Trophoblast cell (in vitro differentiated cells and primary cell): ENCODE measurements at regions not wholly inside any gene's neighbourhood (a gene's known extent, or its start where the extent isn't known, plus 50 kb on each side); places are given as distances from the start of the nearest gene placed in this dataset.

Experiments used
- DNase-seq, 2 donors: peaks; one replicate each; pipeline ENCODE4 v3.0.0-alpha.2; 2016
- H2AFZ ChIP-seq: 2 replicates; pipeline ENCODE4 v1.6.1; 2013; ENCODE audit warnings: low read length, moderate library complexity, mild to moderate bottlenecking; ENCODE audit not compliant: insufficient read depth, poor library complexity
- H2AK5ac ChIP-seq: 2 replicates; pipeline ENCODE4 v1.6.1; 2013; ENCODE audit warnings: mild to moderate bottlenecking, low read length
- H2BK120ac ChIP-seq: 2 replicates; pipeline ENCODE4 v1.6.1; 2013; ENCODE audit warnings: low read length, mild to moderate bottlenecking, moderate library complexity; ENCODE audit not compliant: insufficient read depth, poor library complexity
- H2BK12ac ChIP-seq: 2 replicates; pipeline ENCODE4 v1.6.1; 2013; ENCODE audit warnings: mild to moderate bottlenecking, low read length, moderate library complexity
- H2BK5ac ChIP-seq: 2 replicates; pipeline ENCODE4 v1.6.1; 2013; ENCODE audit warnings: low read length, low read depth, moderate library complexity, mild to moderate bottlenecking; ENCODE audit not compliant: poor library complexity
- H3K14ac ChIP-seq: 2 replicates; pipeline ENCODE4 v1.6.1; 2013; ENCODE audit warnings: mild to moderate bottlenecking, low read length
- H3K18ac ChIP-seq: 2 replicates; pipeline ENCODE4 v1.6.1; 2013; ENCODE audit warnings: mild to moderate bottlenecking, low read length
- H3K23ac ChIP-seq: 2 replicates; pipeline ENCODE4 v1.6.1; 2013; ENCODE audit warnings: low read length
- H3K27ac ChIP-seq: 2 replicates; pipeline ENCODE4 v1.5.1; 2013; ENCODE audit warnings: low read depth, mild to moderate bottlenecking, inconsistent platforms, low read length, moderate library complexity
- H3K27me3 ChIP-seq: 2 replicates; pipeline ENCODE4 v1.6.1; 2013; ENCODE audit warnings: inconsistent platforms, mild to moderate bottlenecking, low read length, moderate library complexity; ENCODE audit not compliant: insufficient read depth
- H3K36me3 ChIP-seq, 2 experiments: 1 replicate in 1 of 2; 2 replicates in 1 of 2; pipeline ENCODE4 v1.6.1; 2013; ENCODE audit warnings: low read length in 2 of 2, mild to moderate bottlenecking in 2 of 2, moderate library complexity in 1 of 2; ENCODE audit not compliant: insufficient read depth in 2 of 2, control insufficient read depth in 1 of 2
- H3K4ac ChIP-seq: 2 replicates; pipeline ENCODE4 v1.6.1; 2013; ENCODE audit warnings: low read depth, mild to moderate bottlenecking, low read length, moderate library complexity
- H3K4me1 ChIP-seq, 2 experiments: 1 replicate in 1 of 2; 2 replicates in 1 of 2; pipeline ENCODE4 v1.6.1; 2013; ENCODE audit warnings: low read length in 2 of 2, mild to moderate bottlenecking in 2 of 2, moderate library complexity in 1 of 2; ENCODE audit not compliant: insufficient read depth in 2 of 2, control insufficient read depth in 1 of 2
- H3K4me2 ChIP-seq: 2 replicates; pipeline ENCODE4 v1.6.1; 2013; ENCODE audit warnings: inconsistent platforms, mild to moderate bottlenecking, low read length, moderate library complexity
- H3K4me3 ChIP-seq: 2 replicates; pipeline ENCODE4 v1.5.1; 2013; ENCODE audit warnings: mild to moderate bottlenecking, low read depth, low read length, inconsistent platforms
- H3K79me1 ChIP-seq: one replicate; pipeline ENCODE4 v1.6.1; 2013; ENCODE audit warnings: low read length
- H3K79me2 ChIP-seq: 2 replicates; pipeline ENCODE4 v1.6.1; 2013; ENCODE audit warnings: low read length, mild to moderate bottlenecking; ENCODE audit not compliant: control insufficient read depth, insufficient read depth, poor library complexity
- H3K9ac ChIP-seq: 2 replicates; pipeline ENCODE4 v1.6.1; 2013; ENCODE audit warnings: mild to moderate bottlenecking, low read length
- H3K9me3 ChIP-seq: 2 replicates; pipeline ENCODE4 v1.6.1; 2013; ENCODE audit warnings: low read depth, mild to moderate bottlenecking, control low read depth, inconsistent platforms, low read length; ENCODE audit not compliant: insufficient read depth
- H4K12ac ChIP-seq: 2 replicates; pipeline ENCODE4 v1.6.1; 2013; ENCODE audit warnings: low read depth, mild to moderate bottlenecking, low read length, moderate library complexity
- H4K8ac ChIP-seq: 2 replicates; pipeline ENCODE4 v1.6.1; 2013; ENCODE audit warnings: low read depth, mild to moderate bottlenecking, low read length, moderate library complexity
- H4K91ac ChIP-seq: one replicate; pipeline ENCODE4 v1.6.1; 2013; ENCODE audit warnings: low read depth, mild to moderate bottlenecking, low read length, moderate library complexity
- WGBS: extraction: QIAGEN DNeasy Blood & Tissue Kit; methylation state at CpG from one replicate; pipeline ENCODE4 v1.1.7; 2013; ENCODE audit warnings: missing lambda C conversion rate; ENCODE audit not compliant: insufficient read length, insufficient coverage; ENCODE audit errors: extremely low coverage; 5-methylcytosine and 5-hydroxymethylcytosine counted together

DNA sequence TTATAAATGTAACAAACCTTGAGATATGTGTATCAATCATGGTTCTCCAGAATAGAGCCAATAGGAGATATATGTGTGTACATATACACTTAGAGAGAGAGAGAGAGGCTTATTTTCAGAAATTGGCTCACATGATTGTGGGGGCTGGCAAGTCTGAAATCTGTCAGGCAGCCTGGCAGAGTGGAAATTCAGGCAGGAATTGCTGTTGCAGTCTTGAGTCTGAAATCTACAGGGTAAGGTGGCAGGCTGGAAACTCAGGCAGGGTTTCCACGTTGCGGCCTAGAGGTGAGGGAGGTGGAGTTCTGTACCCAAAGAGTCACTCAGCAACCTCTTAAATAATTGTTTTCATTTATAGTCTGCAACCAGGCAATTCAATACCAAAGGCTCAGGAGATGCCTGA, 218.4 kb downstream of the B3GLCT start:
- no peaks in the 10 kb centered on the region for H3K4me1 ChIP-seq
- no peak overlapping the region for H2BK120ac ChIP-seq
- H3K9ac ChIP-seq = no peak overlapping the region
- no peak overlapping the region for H4K91ac ChIP-seq
- no peak overlapping the region for H3K4me3 ChIP-seq
- H2BK5ac ChIP-seq = no peak overlapping the region
- no peak overlapping the region for H3K27ac ChIP-seq
- no peak overlapping the region for H4K8ac ChIP-seq
- H3K23ac ChIP-seq = no peak overlapping the region
- no peaks in the 10 kb centered on the region for H3K27me3 ChIP-seq
- H2AFZ ChIP-seq = no peak overlapping the region
- no peak overlapping the region for H3K18ac ChIP-seq
- no peaks in the 10 kb centered on the region for H3K36me3 ChIP-seq
- H3K79me1 ChIP-seq = no peaks in the 10 kb centered on the region
- no peak overlapping the region for H2BK12ac ChIP-seq
- H2AK5ac ChIP-seq = no peak overlapping the region
- H3K9me3 ChIP-seq = no peaks in the 10 kb centered on the region
- DNase-seq = no peak
- no peak overlapping the region for H4K12ac ChIP-seq
- no peak overlapping the region for H3K4ac ChIP-seq
- no CpG with 5 or more reads among the region's 2 CpGs for WGBS
- no peak overlapping the region for H3K14ac ChIP-seq
- no peaks in the 10 kb centered on the region for H3K79me2 ChIP-seq
- H3K4me2 ChIP-seq = no peak overlapping the region

DNA sequence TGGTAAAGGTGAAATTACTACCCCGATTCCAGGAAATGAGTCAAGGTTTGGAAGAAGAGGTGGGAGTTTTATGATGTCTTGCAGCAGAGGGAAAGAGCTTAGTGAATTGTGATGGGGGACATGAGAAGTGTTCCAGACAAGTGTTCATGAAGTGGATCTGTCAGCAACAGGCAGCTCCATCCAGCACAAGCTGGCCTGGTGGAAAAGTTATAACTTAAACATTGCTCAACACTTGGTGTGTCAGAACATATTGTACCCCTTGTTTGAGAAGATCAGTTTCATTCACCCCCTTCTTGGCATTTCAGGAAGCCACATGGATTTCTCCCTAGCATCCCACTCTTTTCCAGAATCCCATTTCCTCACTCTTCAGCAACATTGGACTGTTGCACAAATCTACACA, 222.0 kb downstream of the B3GLCT start:
- H3K27me3 ChIP-seq = no peaks in the 10 kb centered on the region
- H3K36me3 ChIP-seq = no peaks in the 10 kb centered on the region
- no peak overlapping the region for H3K27ac ChIP-seq
- no peaks in the 10 kb centered on the region for H3K79me2 ChIP-seq
- H3K18ac ChIP-seq = no peak overlapping the region
- H3K14ac ChIP-seq = no peak overlapping the region
- H3K4ac ChIP-seq = no peak overlapping the region
- no peak overlapping the region for H3K23ac ChIP-seq
- no peak overlapping the region for H4K91ac ChIP-seq
- no peak overlapping the region for H2BK5ac ChIP-seq
- H2AK5ac ChIP-seq = no peak overlapping the region
- no peak overlapping the region for H2AFZ ChIP-seq
- H3K9me3 ChIP-seq = no peaks in the 10 kb centered on the region
- DNase-seq = no peak
- H3K4me2 ChIP-seq = no peak overlapping the region
- no peak overlapping the region for H4K8ac ChIP-seq
- H3K4me3 ChIP-seq = no peak overlapping the region
- WGBS = no CpG with 5 or more reads among the region's 1 CpG
- H3K9ac ChIP-seq = no peak overlapping the region
- no peak overlapping the region for H2BK120ac ChIP-seq
- no peaks in the 10 kb centered on the region for H3K4me1 ChIP-seq
- H2BK12ac ChIP-seq = no peak overlapping the region
- H3K79me1 ChIP-seq = no peaks in the 10 kb centered on the region
- H4K12ac ChIP-seq = no peak overlapping the region

DNA sequence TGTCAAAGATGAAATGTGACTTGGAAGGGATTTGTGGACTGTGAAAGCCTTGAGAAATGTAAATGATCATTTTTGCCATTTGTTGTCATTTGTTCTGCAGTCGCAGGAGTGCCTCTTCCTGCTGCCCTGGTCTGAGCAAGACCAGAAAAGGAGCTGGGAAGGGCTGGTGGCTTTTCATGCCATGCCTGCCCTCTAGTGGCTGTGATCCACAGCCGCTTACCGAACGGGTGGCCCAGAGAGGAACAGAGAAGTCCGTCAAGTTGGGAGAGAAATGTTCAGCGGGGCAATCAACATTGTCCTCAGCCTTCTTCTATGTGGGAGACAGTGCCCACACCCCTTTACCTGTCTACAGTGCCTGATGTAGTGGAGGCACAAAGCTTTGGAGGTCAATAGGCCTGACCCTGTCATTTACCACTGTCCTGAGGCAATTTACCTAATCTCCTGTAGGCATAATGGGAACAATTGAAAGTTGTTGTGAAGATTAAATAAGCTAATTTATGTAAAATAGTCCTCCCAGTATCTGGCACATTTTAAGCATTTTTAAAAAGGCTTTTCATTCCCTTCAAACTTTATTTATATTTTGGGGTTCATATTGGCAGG, 224.5 kb downstream of the B3GLCT start:
- no peak overlapping the region for H2BK5ac ChIP-seq
- H2BK120ac ChIP-seq = no peak overlapping the region
- H3K9ac ChIP-seq = no peak overlapping the region
- H3K27ac ChIP-seq = no peak overlapping the region
- H4K8ac ChIP-seq = no peak overlapping the region
- H3K9me3 ChIP-seq = no peaks in the 10 kb centered on the region
- no peak overlapping the region for H3K23ac ChIP-seq
- H3K18ac ChIP-seq = no peak overlapping the region
- no peak overlapping the region for H4K91ac ChIP-seq
- no peak overlapping the region for H2AK5ac ChIP-seq
- H2BK12ac ChIP-seq = no peak overlapping the region
- no peak overlapping the region for H3K4me2 ChIP-seq
- H3K27me3 ChIP-seq = no peaks in the 10 kb centered on the region
- no CpG with 5 or more reads among the region's 6 CpGs for WGBS
- H3K14ac ChIP-seq = no peak overlapping the region
- DNase-seq = peak; percentile 62 to 81
- no peak overlapping the region for H2AFZ ChIP-seq
- no peak overlapping the region for H3K4ac ChIP-seq
- H3K79me1 ChIP-seq = no peaks in the 10 kb centered on the region
- no peaks in the 10 kb centered on the region for H3K79me2 ChIP-seq
- H3K36me3 ChIP-seq = no peaks in the 10 kb centered on the region
- no peaks in the 10 kb centered on the region for H3K4me1 ChIP-seq
- no peak overlapping the region for H3K4me3 ChIP-seq
- no peak overlapping the region for H4K12ac ChIP-seq

DNA sequence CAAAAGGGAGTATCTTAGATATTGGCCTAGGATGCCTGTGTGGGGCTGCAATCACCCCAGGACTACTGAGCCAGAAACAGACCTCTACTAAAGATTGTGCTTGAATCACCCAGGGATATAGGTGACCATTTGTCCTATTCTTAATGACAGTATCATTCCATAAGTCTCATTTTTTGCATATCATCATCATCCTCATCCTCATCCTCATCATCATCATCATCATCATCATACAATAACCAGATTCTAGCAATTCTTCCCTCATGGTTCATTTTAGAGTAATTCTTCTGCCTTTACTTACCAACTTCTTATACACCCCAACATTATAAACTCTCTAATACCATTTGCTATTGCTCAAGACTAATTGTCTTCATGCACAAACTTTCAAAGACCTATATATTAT, 226.6 kb downstream of the B3GLCT start:
- no peaks in the 10 kb centered on the region for H3K4me1 ChIP-seq
- H2AFZ ChIP-seq = no peak overlapping the region
- H3K36me3 ChIP-seq = no peaks in the 10 kb centered on the region
- H2BK120ac ChIP-seq = no peak overlapping the region
- H3K4ac ChIP-seq = no peak overlapping the region
- no peak overlapping the region for H3K4me2 ChIP-seq
- no peak overlapping the region for H2BK12ac ChIP-seq
- H4K12ac ChIP-seq = no peak overlapping the region
- H4K91ac ChIP-seq = no peak overlapping the region
- no peak overlapping the region for H3K27ac ChIP-seq
- no peak overlapping the region for H3K14ac ChIP-seq
- H2BK5ac ChIP-seq = no peak overlapping the region
- H3K9ac ChIP-seq = no peak overlapping the region
- H3K4me3 ChIP-seq = no peak overlapping the region
- H3K23ac ChIP-seq = no peak overlapping the region
- H3K18ac ChIP-seq = no peak overlapping the region
- DNase-seq = no peak
- H2AK5ac ChIP-seq = no peak overlapping the region
- no peaks in the 10 kb centered on the region for H3K27me3 ChIP-seq
- no peaks in the 10 kb centered on the region for H3K79me2 ChIP-seq
- H3K79me1 ChIP-seq = no peaks in the 10 kb centered on the region
- H4K8ac ChIP-seq = no peak overlapping the region
- no peaks in the 10 kb centered on the region for H3K9me3 ChIP-seq
